Neutrophil (primary cell): ENCODE measurements at regions not wholly inside any gene's neighbourhood (a gene's known extent, or its start where the extent isn't known, plus 50 kb on each side); places are given as distances from the start of the nearest gene placed in this dataset.

ENCODE experiments used
- H3K27ac ChIP-seq: fragments of 200-600 bp; sonication (generic); 2 replicates; pipeline ENCODE4 v1.5.1; 2016; ENCODE audit warnings: mild to moderate bottlenecking, moderate library complexity
- H3K27me3 ChIP-seq: fragments of 200-600 bp; sonication (generic); 2 replicates; pipeline ENCODE4 v1.6.0; 2016; ENCODE audit warnings: mild to moderate bottlenecking
- H3K36me3 ChIP-seq: fragments of 200-600 bp; sonication (generic); 2 replicates; pipeline ENCODE4 v1.5.1; 2017
- H3K4me1 ChIP-seq, 2 experiments: fragments of 200-600 bp in 1 of 2; sonication (generic) in 1 of 2; 1 replicate in 1 of 2; 2 replicates in 1 of 2; pipeline versions ENCODE4 v1.5.1 to v1.6.1; 2013 to 2016; ENCODE audit warnings: low read depth in 1 of 2, low read length in 1 of 2, mild to moderate bottlenecking in 1 of 2, moderate library complexity in 1 of 2; ENCODE audit not compliant: control insufficient read depth in 1 of 2, insufficient read depth in 1 of 2
- H3K4me3 ChIP-seq, 2 experiments: fragments of 200-600 bp in 1 of 2; sonication (generic) in 1 of 2; 1 replicate in 1 of 2; 2 replicates in 1 of 2; pipeline ENCODE4 v1.5.1; 2013 to 2016; ENCODE audit warnings: low read depth in 1 of 2, low read length in 1 of 2, mild to moderate bottlenecking in 1 of 2, moderate library complexity in 1 of 2
- H3K9me3 ChIP-seq: fragments of 200-600 bp; sonication (generic); 2 replicates; pipeline ENCODE4 v1.5.1; 2016
- TF ChIP-seq, protein P1 (sequence below): fragments of 200-600 bp; sonication (generic); IDR thresholded peaks from 2 replicates; pipeline ENCODE4 v1.5.1; 2016; ENCODE audit warnings: antibody characterized with exemption

DNA sequence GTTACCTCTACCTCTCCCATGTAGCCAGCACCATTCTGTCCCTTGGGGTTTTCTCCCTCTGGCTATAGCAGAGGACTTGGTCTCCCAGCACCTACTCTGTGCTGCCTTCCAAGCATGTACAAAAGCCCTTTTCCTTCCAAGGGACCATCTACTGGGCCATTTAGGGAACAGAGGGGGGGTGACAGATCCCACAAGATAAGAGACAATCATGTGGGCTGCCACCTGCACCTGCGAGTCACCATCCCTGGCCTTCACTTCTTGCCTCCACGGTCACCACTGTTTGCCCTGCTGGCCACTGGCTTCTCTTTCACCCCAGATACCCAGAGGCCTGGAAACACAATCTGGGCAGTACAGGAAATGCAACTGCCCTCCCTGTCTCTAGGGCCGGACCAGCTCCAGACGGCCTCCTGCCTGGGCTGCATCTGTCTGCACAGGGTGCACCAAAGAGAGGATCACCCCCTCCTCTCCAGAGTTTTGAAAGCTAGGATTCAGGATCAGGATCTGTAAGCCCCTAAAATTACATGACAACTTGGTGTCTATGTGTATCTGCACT lies 160.8 kb upstream of the NECTIN1 start:
- Histone ChIP-seq H3K36me3 (no peaks in the 10 kb centered on the region), H3K27ac (no peak overlapping the region), H3K27me3 (peaks cover 43% of the 10 kb centered on the region), H3K4me1 (no peaks in the 10 kb centered on the region), H3K9me3 (no peaks in the 10 kb centered on the region), H3K4me3 (no peak overlapping the region)
- TF ChIP-seq, protein P1, sequence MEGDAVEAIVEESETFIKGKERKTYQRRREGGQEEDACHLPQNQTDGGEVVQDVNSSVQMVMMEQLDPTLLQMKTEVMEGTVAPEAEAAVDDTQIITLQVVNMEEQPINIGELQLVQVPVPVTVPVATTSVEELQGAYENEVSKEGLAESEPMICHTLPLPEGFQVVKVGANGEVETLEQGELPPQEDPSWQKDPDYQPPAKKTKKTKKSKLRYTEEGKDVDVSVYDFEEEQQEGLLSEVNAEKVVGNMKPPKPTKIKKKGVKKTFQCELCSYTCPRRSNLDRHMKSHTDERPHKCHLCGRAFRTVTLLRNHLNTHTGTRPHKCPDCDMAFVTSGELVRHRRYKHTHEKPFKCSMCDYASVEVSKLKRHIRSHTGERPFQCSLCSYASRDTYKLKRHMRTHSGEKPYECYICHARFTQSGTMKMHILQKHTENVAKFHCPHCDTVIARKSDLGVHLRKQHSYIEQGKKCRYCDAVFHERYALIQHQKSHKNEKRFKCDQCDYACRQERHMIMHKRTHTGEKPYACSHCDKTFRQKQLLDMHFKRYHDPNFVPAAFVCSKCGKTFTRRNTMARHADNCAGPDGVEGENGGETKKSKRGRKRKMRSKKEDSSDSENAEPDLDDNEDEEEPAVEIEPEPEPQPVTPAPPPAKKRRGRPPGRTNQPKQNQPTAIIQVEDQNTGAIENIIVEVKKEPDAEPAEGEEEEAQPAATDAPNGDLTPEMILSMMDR = no peak

DNA sequence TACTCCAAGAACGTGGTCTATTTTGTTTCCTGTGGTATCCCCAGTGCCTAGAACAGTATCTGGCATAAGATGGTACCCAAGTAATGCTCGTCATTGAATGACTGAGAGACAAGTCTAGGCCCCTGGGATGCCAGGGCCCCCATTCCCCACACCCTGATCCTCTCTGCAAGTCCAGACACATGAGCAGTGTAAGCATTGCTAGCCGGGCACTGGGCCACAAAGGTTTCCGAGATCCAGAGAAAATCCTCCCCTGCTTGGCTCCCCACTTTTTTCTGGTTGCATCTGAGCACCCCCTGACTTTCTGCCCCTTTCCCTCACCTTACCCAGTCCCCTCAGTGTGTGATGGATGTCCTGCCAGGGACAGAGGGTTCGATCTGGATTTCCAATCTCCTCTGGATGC lies 160.1 kb upstream of the NECTIN1 start:
- H3K4me1 ChIP-seq = no peaks in the 10 kb centered on the region
- no peaks in the 10 kb centered on the region for H3K9me3 ChIP-seq
- H3K36me3 ChIP-seq = no peaks in the 10 kb centered on the region
- H3K27ac ChIP-seq = no peak overlapping the region
- H3K4me3 ChIP-seq = no peak overlapping the region
- TF ChIP-seq, protein P1 = no peak
- H3K27me3 ChIP-seq = peaks cover 49% of the 10 kb centered on the region

DNA sequence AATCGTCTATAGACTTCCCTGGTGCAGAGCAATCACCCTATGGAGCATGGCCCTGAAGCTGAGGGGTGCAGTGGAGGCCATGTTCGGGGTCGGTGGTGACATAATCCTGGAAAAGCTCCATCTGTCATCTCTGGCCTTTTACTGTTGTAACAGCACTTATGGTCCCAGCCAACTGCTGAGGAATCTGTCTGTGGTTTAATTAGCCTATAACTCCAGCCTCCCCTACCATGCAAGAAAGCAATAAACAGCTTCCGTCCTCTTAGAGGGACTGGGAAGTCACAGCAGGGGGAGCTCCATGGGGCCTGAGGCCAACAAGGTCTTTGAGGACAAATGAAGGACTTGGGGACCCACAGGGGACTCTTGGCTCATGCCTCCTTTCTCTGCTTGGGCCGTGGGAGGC lies 159.1 kb upstream of the NECTIN1 start:
- H3K4me1 ChIP-seq = no peaks in the 10 kb centered on the region
- H3K27me3 ChIP-seq = peaks cover 49% of the 10 kb centered on the region
- no peaks in the 10 kb centered on the region for H3K9me3 ChIP-seq
- H3K4me3 ChIP-seq = no peak overlapping the region
- H3K27ac ChIP-seq = no peak overlapping the region
- TF ChIP-seq, protein P1 = no peak
- H3K36me3 ChIP-seq = no peaks in the 10 kb centered on the region

DNA sequence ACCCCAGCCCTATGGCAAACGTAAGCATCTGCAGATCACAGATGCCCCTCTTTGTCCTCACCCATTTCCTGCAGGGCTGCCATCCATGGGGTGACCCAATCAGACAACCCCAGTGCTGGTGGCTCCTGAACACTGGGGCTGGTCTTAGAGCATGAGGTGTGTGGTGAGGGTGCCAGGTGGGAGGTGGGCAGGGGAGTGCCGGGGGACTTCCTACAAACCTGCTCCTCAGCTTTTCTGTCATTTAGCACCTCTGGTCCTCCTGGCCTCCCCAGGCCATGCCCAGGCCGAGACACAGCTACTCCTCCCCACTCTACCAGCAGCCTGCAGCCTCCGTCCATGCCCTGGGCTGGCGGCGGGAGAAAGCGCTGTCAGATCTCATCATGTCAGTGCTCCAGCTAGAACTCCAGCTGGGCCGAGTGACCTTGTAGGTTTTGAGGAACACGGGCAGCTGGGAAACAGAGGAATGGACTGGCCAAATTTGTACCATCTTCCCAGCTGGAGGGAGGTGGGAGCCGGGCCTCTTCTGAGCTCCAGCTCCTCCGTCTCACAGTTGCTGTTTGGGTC lies 157.7 kb upstream of the NECTIN1 start:
- TF ChIP-seq, protein P1 = no peak
- H3K27me3 ChIP-seq = peaks cover 55% of the 10 kb centered on the region
- H3K36me3 ChIP-seq = no peaks in the 10 kb centered on the region
- H3K4me1 ChIP-seq = no peaks in the 10 kb centered on the region
- no peaks in the 10 kb centered on the region for H3K9me3 ChIP-seq
- H3K27ac ChIP-seq = no peak overlapping the region
- no peak overlapping the region for H3K4me3 ChIP-seq

DNA sequence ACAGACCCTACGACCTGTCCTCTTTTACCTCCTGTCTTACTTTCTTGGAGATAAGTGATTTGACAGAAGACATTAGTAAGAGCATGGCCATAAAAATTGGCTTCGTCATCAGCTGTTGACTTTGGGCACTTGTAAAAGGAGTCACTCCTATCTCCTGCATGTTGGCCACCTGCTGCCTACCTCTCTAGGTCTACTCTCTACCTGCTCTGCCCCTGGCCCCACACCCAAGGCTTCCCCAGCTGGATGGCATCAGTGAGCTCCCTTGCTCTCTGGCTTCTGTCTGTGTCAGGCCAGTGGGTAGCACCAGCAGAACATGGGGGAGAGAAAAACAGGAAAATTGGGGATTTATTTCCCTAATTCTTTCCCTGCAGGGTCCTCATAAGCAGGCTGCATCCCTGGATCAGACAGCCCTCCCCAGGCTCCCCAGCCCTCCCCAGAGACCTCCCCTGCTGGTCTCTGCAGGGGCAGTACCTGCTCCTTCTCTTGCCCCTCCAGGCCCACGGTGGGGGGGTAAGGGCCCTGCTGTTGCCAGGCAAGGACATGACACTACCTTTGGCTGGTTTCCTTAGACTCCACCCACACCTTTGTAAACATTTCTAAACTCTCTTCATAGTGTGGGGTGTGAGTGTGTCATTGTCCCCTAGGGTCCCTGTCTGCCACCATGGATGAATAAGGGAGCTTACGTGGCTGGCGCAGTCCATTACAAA lies 157.0 kb upstream of the NECTIN1 start:
- no peak overlapping the region for H3K4me3 ChIP-seq
- H3K27me3 ChIP-seq = peaks cover 54% of the 10 kb centered on the region
- no peaks in the 10 kb centered on the region for H3K9me3 ChIP-seq
- no peaks in the 10 kb centered on the region for H3K36me3 ChIP-seq
- H3K27ac ChIP-seq = no peak overlapping the region
- H3K4me1 ChIP-seq = no peaks in the 10 kb centered on the region
- TF ChIP-seq, protein P1 = no peak
